HCT116 (cell line): ENCODE measurements at regions not wholly inside any gene's neighbourhood (a gene's known extent, or its start where the extent isn't known, plus 50 kb on each side); places are given as distances from the start of the nearest gene placed in this dataset.

ENCODE experiments used
- POLR2A ChIP-seq: IDR thresholded peaks from 2 replicates; pipeline ENCODE4 v1.7.0; 2011; ENCODE audit warnings: borderline replicate concordance; ENCODE audit not compliant: insufficient read depth, insufficient read length; ENCODE audit errors: extremely low read depth
- RAD21 ChIP-seq: IDR thresholded peaks from 2 replicates; pipeline ENCODE4 v1.6.1; 2012; ENCODE audit warnings: low read depth, mild to moderate bottlenecking
- ZNF274 ChIP-seq: fragments of 200-500 bp; sonication (Bioruptor generic); IDR thresholded peaks from 2 replicates; pipeline ENCODE4 v1.6.1; 2014; ENCODE audit warnings: mild to moderate bottlenecking, low read depth, low read length, inconsistent platforms
- TF ChIP-seq, protein P1 (sequence below), 3 experiments: fragments of 200-600 bp in 1 of 3; sonication (generic) in 1 of 3; IDR thresholded peaks in 2 of 3; conservative IDR thresholded peaks in 1 of 3; 2 replicates each; pipeline ENCODE4 v1.5.1; 2012 to 2017; ENCODE audit warnings: low read depth in 2 of 3, low read length in 2 of 3, antibody characterized with exemption in 1 of 3, borderline replicate concordance in 1 of 3, control low read depth in 1 of 3, mild to moderate bottlenecking in 1 of 3, mixed read lengths in 1 of 3, mixed run types in 1 of 3, moderate library complexity in 1 of 3; ENCODE audit not compliant: insufficient read depth in 1 of 3

DNA sequence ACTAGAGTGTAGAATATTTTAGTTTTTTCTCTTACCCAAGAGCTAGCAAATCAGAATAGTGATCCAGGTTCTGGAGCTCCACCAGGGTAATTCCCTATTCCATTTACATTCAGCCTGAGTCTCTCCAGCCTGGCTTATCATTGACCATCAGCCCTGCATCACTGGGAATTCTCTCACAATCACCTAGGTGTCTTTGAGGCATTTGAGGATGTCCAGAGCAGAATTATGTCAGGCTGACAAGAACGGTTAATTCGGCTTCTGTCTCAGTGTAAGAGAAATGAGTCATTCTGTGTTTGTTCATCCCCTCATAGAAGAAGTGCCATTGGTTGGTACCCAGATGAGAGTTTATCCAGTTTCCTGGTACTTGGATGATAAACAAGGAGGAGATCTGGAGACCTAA, 180.5 kb downstream of the ZNF737 start:
- TF ChIP-seq POLR2A (no peak), ZNF274 (no peak), RAD21 (no peak)
- TF ChIP-seq, protein P1, sequence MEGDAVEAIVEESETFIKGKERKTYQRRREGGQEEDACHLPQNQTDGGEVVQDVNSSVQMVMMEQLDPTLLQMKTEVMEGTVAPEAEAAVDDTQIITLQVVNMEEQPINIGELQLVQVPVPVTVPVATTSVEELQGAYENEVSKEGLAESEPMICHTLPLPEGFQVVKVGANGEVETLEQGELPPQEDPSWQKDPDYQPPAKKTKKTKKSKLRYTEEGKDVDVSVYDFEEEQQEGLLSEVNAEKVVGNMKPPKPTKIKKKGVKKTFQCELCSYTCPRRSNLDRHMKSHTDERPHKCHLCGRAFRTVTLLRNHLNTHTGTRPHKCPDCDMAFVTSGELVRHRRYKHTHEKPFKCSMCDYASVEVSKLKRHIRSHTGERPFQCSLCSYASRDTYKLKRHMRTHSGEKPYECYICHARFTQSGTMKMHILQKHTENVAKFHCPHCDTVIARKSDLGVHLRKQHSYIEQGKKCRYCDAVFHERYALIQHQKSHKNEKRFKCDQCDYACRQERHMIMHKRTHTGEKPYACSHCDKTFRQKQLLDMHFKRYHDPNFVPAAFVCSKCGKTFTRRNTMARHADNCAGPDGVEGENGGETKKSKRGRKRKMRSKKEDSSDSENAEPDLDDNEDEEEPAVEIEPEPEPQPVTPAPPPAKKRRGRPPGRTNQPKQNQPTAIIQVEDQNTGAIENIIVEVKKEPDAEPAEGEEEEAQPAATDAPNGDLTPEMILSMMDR (IDR thresholded peaks at IDR 0.05 in 2 of 3, conservative IDR thresholded peaks at IDR 0.05 in 1 of 3; ENCODE audit: borderline replicate concordance in 1 of 3, insufficient read depth in 1 of 3, low read depth in 2 of 3, low read length in 2 of 3): no peak
